ENCODE measurements at regions not wholly inside any gene's neighbourhood (a gene's known extent, or its start where the extent isn't known, plus 50 kb on each side); places are given as distances from the start of the nearest gene placed in this dataset.

- Histone ChIP-seq H3K36me3 (ENCODE audit: control insufficient read depth in 2 of 2, insufficient read depth in 2 of 2, low read length in 2 of 2) (no peaks in the 10 kb centered on the region), H3K9me3 (ENCODE audit: control insufficient read depth in 2 of 2, low read length in 2 of 2) (no peaks in the 10 kb centered on the region)
Observed at GRCh38 chr4:36823199-36823967, 421.2 kb upstream of the NWD2 start.

GRCh38 chr4:36824682-36825081 lies 419.9 kb upstream of the NWD2 start:
- no peak overlapping the region for H3K4me3 ChIP-seq (ENCODE audit: low read length in 2 of 2)
- no peaks in the 10 kb centered on the region for H3K9me3 ChIP-seq (ENCODE audit: control insufficient read depth in 2 of 2, low read length in 2 of 2)
- H3K36me3 ChIP-seq (ENCODE audit: control insufficient read depth in 2 of 2, insufficient read depth in 2 of 2, low read length in 2 of 2), result no peaks in the 10 kb centered on the region
- no peak overlapping the region for H3K9ac ChIP-seq (ENCODE audit: low read depth in 1 of 2, low read length in 2 of 2)
- H3K27me3 ChIP-seq (ENCODE audit: control insufficient read depth in 2 of 2, insufficient read depth in 2 of 2, low read length in 2 of 2), result no peaks in the 10 kb centered on the region
- no peaks in the 10 kb centered on the region for H3K4me1 ChIP-seq (ENCODE audit: control insufficient read depth in 2 of 2, insufficient read depth in 2 of 2, low read length in 2 of 2)
- H3K27ac ChIP-seq (ENCODE audit: low read depth in 2 of 2, low read length in 2 of 2), result no peak overlapping the region

More at GRCh38 chr4:36823199-36823967, 421.2 kb upstream of the NWD2 start:
- Histone ChIP-seq H3K4me1 (ENCODE audit: control insufficient read depth in 2 of 2, insufficient read depth in 2 of 2, low read length in 2 of 2) (no peaks in the 10 kb centered on the region), H3K27me3 (ENCODE audit: control insufficient read depth in 2 of 2, insufficient read depth in 2 of 2, low read length in 2 of 2) (no peaks in the 10 kb centered on the region), H3K4me3 (ENCODE audit: low read length in 2 of 2) (no peak overlapping the region), H3K9ac (ENCODE audit: low read depth in 1 of 2, low read length in 2 of 2) (no peak overlapping the region), H3K27ac (ENCODE audit: low read depth in 2 of 2, low read length in 2 of 2) (no peak overlapping the region)

- Histone ChIP-seq H3K4me3 (ENCODE audit: low read length in 2 of 2) (no peak overlapping the region), H3K36me3 (ENCODE audit: control insufficient read depth in 2 of 2, insufficient read depth in 2 of 2, low read length in 2 of 2) (no peaks in the 10 kb centered on the region), H3K9ac (ENCODE audit: low read depth in 1 of 2, low read length in 2 of 2) (no peak overlapping the region), H3K9me3 (ENCODE audit: control insufficient read depth in 2 of 2, low read length in 2 of 2) (no peaks in the 10 kb centered on the region), H3K4me1 (ENCODE audit: control insufficient read depth in 2 of 2, insufficient read depth in 2 of 2, low read length in 2 of 2) (no peaks in the 10 kb centered on the region), H3K27me3 (ENCODE audit: control insufficient read depth in 2 of 2, insufficient read depth in 2 of 2, low read length in 2 of 2) (no peaks in the 10 kb centered on the region), H3K27ac (ENCODE audit: low read depth in 2 of 2, low read length in 2 of 2) (no peak overlapping the region)
Observed at GRCh38 chr4:36835246-36835645, 409.3 kb upstream of the NWD2 start.

GRCh38 chr4:36841583-36842326 lies 402.8 kb upstream of the NWD2 start:
- Histone ChIP-seq H3K36me3 (ENCODE audit: control insufficient read depth in 2 of 2, insufficient read depth in 2 of 2, low read length in 2 of 2) (no peaks in the 10 kb centered on the region), H3K27me3 (ENCODE audit: control insufficient read depth in 2 of 2, insufficient read depth in 2 of 2, low read length in 2 of 2) (no peaks in the 10 kb centered on the region), H3K4me3 (ENCODE audit: low read length in 2 of 2) (no peak overlapping the region), H3K4me1 (ENCODE audit: control insufficient read depth in 2 of 2, insufficient read depth in 2 of 2, low read length in 2 of 2) (no peaks in the 10 kb centered on the region), H3K27ac (ENCODE audit: low read depth in 2 of 2, low read length in 2 of 2) (no peak overlapping the region), H3K9ac (ENCODE audit: low read depth in 1 of 2, low read length in 2 of 2) (no peak overlapping the region), H3K9me3 (ENCODE audit: control insufficient read depth in 2 of 2, low read length in 2 of 2) (no peaks in the 10 kb centered on the region)

GRCh38 chr4:36844448-36844847 lies 400.1 kb upstream of the NWD2 start:
- no peaks in the 10 kb centered on the region for H3K27me3 ChIP-seq (ENCODE audit: control insufficient read depth in 2 of 2, insufficient read depth in 2 of 2, low read length in 2 of 2)
- H3K4me1 ChIP-seq (ENCODE audit: control insufficient read depth in 2 of 2, insufficient read depth in 2 of 2, low read length in 2 of 2), result no peaks in the 10 kb centered on the region
- H3K36me3 ChIP-seq (ENCODE audit: control insufficient read depth in 2 of 2, insufficient read depth in 2 of 2, low read length in 2 of 2), result no peaks in the 10 kb centered on the region

GRCh38 chr4:36852856-36853255 lies 391.7 kb upstream of the NWD2 start:
- H3K27me3 ChIP-seq (ENCODE audit: control insufficient read depth in 2 of 2, insufficient read depth in 2 of 2, low read length in 2 of 2), result no peaks in the 10 kb centered on the region
- H3K9ac ChIP-seq (ENCODE audit: low read depth in 1 of 2, low read length in 2 of 2), result no peak overlapping the region

More at GRCh38 chr4:36844448-36844847, 400.1 kb upstream of the NWD2 start:
- Histone ChIP-seq H3K27ac (ENCODE audit: low read depth in 2 of 2, low read length in 2 of 2) (no peak overlapping the region), H3K9me3 (ENCODE audit: control insufficient read depth in 2 of 2, low read length in 2 of 2) (no peaks in the 10 kb centered on the region), H3K9ac (ENCODE audit: low read depth in 1 of 2, low read length in 2 of 2) (no peak overlapping the region), H3K4me3 (ENCODE audit: low read length in 2 of 2) (no peak overlapping the region)

GRCh38 chr4:36854554-36854953 lies 390.0 kb upstream of the NWD2 start:
- no peak overlapping the region for H3K27ac ChIP-seq (ENCODE audit: low read depth in 2 of 2, low read length in 2 of 2)
- no peaks in the 10 kb centered on the region for H3K36me3 ChIP-seq (ENCODE audit: control insufficient read depth in 2 of 2, insufficient read depth in 2 of 2, low read length in 2 of 2)
- no peaks in the 10 kb centered on the region for H3K27me3 ChIP-seq (ENCODE audit: control insufficient read depth in 2 of 2, insufficient read depth in 2 of 2, low read length in 2 of 2)
- H3K9ac ChIP-seq (ENCODE audit: low read depth in 1 of 2, low read length in 2 of 2), result no peak overlapping the region
- H3K4me3 ChIP-seq (ENCODE audit: low read length in 2 of 2), result no peak overlapping the region
- no peaks in the 10 kb centered on the region for H3K9me3 ChIP-seq (ENCODE audit: control insufficient read depth in 2 of 2, low read length in 2 of 2)
- H3K4me1 ChIP-seq (ENCODE audit: control insufficient read depth in 2 of 2, insufficient read depth in 2 of 2, low read length in 2 of 2), result no peaks in the 10 kb centered on the region

More at GRCh38 chr4:36852856-36853255, 391.7 kb upstream of the NWD2 start:
- Histone ChIP-seq H3K9me3 (ENCODE audit: control insufficient read depth in 2 of 2, low read length in 2 of 2) (no peaks in the 10 kb centered on the region), H3K36me3 (ENCODE audit: control insufficient read depth in 2 of 2, insufficient read depth in 2 of 2, low read length in 2 of 2) (no peaks in the 10 kb centered on the region), H3K4me3 (ENCODE audit: low read length in 2 of 2) (no peak overlapping the region), H3K4me1 (ENCODE audit: control insufficient read depth in 2 of 2, insufficient read depth in 2 of 2, low read length in 2 of 2) (no peaks in the 10 kb centered on the region), H3K27ac (ENCODE audit: low read depth in 2 of 2, low read length in 2 of 2) (no peak overlapping the region)

- Histone ChIP-seq H3K36me3 (ENCODE audit: control insufficient read depth in 2 of 2, insufficient read depth in 2 of 2, low read length in 2 of 2) (no peaks in the 10 kb centered on the region), H3K27ac (ENCODE audit: low read depth in 2 of 2, low read length in 2 of 2) (no peak overlapping the region), H3K27me3 (ENCODE audit: control insufficient read depth in 2 of 2, insufficient read depth in 2 of 2, low read length in 2 of 2) (no peaks in the 10 kb centered on the region), H3K4me3 (ENCODE audit: low read length in 2 of 2) (no peak overlapping the region), H3K9ac (ENCODE audit: low read depth in 1 of 2, low read length in 2 of 2) (no peak overlapping the region), H3K9me3 (ENCODE audit: control insufficient read depth in 2 of 2, low read length in 2 of 2) (no peaks in the 10 kb centered on the region), H3K4me1 (ENCODE audit: control insufficient read depth in 2 of 2, insufficient read depth in 2 of 2, low read length in 2 of 2) (no peaks in the 10 kb centered on the region)
Observed at GRCh38 chr4:36863601-36864000, 380.9 kb upstream of the NWD2 start.

- Histone ChIP-seq H3K9ac (ENCODE audit: low read depth in 1 of 2, low read length in 2 of 2) (no peak overlapping the region), H3K4me3 (ENCODE audit: low read length in 2 of 2) (no peak overlapping the region), H3K27me3 (ENCODE audit: control insufficient read depth in 2 of 2, insufficient read depth in 2 of 2, low read length in 2 of 2) (no peaks in the 10 kb centered on the region), H3K27ac (ENCODE audit: low read depth in 2 of 2, low read length in 2 of 2) (no peak overlapping the region), H3K4me1 (ENCODE audit: control insufficient read depth in 2 of 2, insufficient read depth in 2 of 2, low read length in 2 of 2) (no peaks in the 10 kb centered on the region), H3K9me3 (ENCODE audit: control insufficient read depth in 2 of 2, low read length in 2 of 2) (no peaks in the 10 kb centered on the region), H3K36me3 (ENCODE audit: control insufficient read depth in 2 of 2, insufficient read depth in 2 of 2, low read length in 2 of 2) (no peaks in the 10 kb centered on the region)
Observed at GRCh38 chr4:36870121-36870520, 374.4 kb upstream of the NWD2 start.

- Histone ChIP-seq H3K9me3 (ENCODE audit: control insufficient read depth in 2 of 2, low read length in 2 of 2) (no peaks in the 10 kb centered on the region), H3K27me3 (ENCODE audit: control insufficient read depth in 2 of 2, insufficient read depth in 2 of 2, low read length in 2 of 2) (no peaks in the 10 kb centered on the region), H3K4me1 (ENCODE audit: control insufficient read depth in 2 of 2, insufficient read depth in 2 of 2, low read length in 2 of 2) (no peaks in the 10 kb centered on the region), H3K36me3 (ENCODE audit: control insufficient read depth in 2 of 2, insufficient read depth in 2 of 2, low read length in 2 of 2) (no peaks in the 10 kb centered on the region), H3K4me3 (ENCODE audit: low read length in 2 of 2) (no peak overlapping the region), H3K27ac (ENCODE audit: low read depth in 2 of 2, low read length in 2 of 2) (no peak overlapping the region), H3K9ac (ENCODE audit: low read depth in 1 of 2, low read length in 2 of 2) (no peak overlapping the region)
Observed at GRCh38 chr4:36872679-36873078, 371.9 kb upstream of the NWD2 start.

Measured in mucosa of rectum (tissue), 2 donors.